ENCODE measurements at regions not wholly inside any gene's neighbourhood (a gene's known extent, or its start where the extent isn't known, plus 50 kb on each side); places are given as distances from the start of the nearest gene placed in this dataset.

- TF ChIP-seq CTCF (conservative IDR thresholded peaks at IDR 0.05), result no peak
- TF ChIP-seq ZFX (IDR thresholded peaks at IDR 0.05), result no peak
These were observed 617.0 kb downstream of the PYDC2 start for GRCh38 chr3:192077795-192078497.
